NCI-H226 (cell line): ENCODE measurements at regions not wholly inside any gene's neighbourhood (a gene's known extent, or its start where the extent isn't known, plus 50 kb on each side); places are given as distances from the start of the nearest gene placed in this dataset.
"Not testable (repeated sequence)": the region's sequence is repeated elsewhere in the genome, so short reads cannot be mapped to it uniquely, and the experiment has no call there.

Experiments
- DNase-seq: peaks from one replicate; pipeline ENCODE4 v3.0.0-alpha.2; 2015

DNA sequence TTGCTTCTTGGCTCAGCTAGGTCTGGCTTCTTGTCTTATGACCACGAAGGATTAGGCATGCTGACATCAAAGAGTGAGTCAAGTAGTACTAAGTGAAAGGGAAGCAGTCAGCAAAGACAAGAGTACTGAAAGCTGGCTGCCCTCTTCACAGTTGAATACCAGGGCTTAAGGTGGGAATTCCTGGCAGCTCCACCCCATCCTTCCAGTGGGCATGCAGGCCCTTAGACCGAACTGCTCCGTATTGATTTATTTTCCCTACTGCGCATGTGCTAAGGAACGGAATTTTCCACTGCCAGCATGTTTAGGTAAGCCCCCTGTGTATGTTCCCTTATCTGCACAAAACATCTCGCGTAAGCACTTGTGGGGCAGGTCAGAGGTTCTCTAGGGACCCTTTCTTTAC, 2320.1 kb downstream of the ARAP2 start:
- peak; percentile 72 for DNase-seq

DNA sequence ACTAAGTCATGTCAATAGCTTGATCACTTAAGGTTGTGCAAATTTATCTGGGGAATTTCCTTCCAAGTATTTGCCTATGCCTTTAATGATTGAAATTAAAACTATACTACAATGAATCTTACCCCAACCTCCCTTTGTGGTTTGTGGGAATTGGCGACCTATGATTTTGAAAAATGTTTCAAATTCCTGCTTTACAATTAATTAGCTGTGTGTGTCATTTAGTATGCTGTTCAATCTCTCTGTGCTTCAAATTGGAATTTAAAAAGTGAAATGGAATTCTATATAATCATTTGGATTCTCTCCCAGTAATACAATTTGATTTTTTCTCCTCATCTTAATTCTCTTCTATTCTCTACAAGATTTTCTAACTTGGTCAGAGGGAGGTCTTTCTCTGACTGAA, 2319.5 kb downstream of the ARAP2 start:
- DNase-seq = no peak

- peak; percentile 62 for DNase-seq
Measured at GRCh38 chr4:33930497-33930896, 2313.8 kb downstream of the ARAP2 start.

DNA sequence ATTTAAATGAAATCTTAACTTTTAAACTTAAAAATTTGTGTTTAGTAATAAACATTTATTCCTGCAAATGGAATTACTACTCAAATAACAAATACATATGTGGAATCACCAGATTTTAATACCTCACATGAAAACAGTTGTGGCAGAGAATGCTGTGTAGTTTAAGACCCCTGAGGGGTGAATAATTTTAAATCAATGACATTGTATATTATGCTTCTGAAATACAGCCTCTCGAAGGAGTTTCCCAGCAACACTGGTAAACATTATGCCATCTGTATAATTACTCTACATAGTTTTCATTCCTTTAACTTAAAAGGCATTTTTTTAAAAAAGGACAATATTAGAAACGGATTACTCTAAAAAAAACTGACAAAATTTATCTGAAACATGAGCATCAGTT, 2313.3 kb downstream of the ARAP2 start:
- DNase-seq = no peak

GRCh38 chr4:33940281-33940680, 2304.0 kb downstream of the ARAP2 start:
- DNase-seq = peak; percentile 37

GRCh38 chr4:33941854-33942253, 2302.5 kb downstream of the ARAP2 start:
- DNase-seq = no peak

DNA sequence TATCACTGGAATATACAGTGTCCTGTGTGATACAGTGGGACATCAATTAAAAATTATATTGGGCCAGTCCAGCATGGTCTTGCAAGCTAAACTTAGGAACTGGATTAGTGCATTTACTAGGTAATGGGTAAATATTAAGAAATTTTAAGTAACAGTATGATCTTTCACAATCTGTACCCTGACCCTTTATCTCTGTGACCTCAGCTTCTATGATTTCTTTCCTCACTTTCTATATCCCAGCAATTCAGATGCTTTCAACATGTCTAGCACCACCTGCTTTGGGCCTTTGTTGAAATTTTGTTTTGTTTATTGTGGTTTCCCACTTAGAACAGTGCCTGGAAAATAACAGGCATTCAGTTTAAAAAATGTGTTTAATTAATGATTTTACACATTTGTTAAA, 2295.4 kb downstream of the ARAP2 start:
- no peak for DNase-seq

DNA sequence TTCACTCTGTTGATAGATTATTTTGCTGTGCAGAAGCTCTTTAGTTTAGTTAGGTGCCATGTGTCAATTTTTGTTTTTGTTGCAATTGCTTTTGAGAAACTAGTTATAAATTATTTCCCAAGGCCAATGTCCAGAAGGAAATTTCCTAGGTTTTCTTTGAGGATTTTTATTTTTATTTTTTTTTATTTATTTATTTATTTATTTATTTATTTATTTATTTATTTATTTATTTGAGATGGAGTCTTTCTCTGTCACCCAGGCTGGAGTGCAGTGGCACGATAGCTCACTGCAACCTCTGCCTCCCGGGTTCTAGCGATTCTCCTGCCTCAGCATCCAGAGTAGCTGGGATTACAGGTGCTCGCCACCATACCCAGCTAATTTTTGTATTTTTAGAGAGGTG, 2290.5 kb downstream of the ARAP2 start:
- not testable (repeated sequence) for DNase-seq

DNA sequence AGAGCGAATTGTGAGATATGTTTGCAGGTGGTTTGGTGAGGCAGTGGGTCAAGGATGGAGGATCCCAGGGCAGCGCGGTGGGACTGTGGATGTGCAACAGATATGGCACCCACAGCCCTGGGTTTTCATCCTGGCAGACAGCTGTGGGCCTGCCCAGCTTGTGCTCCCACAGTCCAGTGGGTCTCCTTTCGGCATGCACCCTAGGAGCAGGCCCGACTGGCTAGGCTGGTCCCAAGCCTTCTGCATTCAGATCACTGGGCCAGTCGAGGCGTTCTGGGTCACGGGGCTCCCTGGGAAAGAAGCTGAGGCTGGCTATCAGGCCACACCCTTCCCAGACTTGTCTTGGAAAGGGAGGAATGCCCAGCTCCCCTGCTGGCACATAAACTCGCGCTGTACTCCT, 2289.6 kb downstream of the ARAP2 start:
- DNase-seq = no peak

DNA sequence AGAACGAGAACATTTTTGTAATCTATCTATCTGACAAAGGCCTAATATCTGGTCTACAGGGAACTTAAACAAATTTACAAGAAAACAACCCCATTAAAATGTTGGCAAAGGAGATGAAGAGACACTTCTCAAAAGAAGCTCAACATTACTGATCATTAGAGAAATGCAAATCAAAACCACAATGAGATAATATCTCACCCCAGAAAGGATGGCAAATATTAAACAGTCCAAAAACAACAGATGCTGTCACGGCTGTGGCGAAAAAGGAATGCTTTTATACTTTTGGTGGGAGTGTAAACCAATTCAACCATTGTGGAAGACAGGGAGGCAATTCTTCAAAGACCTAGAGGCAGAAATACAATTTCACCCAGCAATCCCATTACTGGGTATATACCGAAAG, 2284.8 kb downstream of the ARAP2 start:
- no peak for DNase-seq

DNA sequence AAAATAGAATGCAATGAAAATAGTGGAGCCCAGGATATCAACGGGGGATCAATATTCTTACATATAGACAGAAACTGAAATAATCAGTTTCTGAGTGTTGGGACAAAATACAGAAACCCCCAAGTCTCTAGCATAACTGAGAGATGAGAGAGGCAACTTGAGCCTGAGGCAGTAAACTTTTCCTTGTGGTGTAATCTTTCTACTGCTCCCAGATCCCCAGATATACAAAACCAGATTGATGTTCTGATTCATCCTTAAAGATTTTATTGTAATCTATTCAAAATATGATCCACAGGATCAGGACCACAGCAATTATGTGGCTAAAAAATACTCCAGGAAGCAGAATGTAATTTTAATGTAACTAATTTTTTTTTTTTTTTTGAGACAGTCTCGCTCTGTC, 2282.6 kb downstream of the ARAP2 start:
- DNase-seq = peak; percentile 53

DNA sequence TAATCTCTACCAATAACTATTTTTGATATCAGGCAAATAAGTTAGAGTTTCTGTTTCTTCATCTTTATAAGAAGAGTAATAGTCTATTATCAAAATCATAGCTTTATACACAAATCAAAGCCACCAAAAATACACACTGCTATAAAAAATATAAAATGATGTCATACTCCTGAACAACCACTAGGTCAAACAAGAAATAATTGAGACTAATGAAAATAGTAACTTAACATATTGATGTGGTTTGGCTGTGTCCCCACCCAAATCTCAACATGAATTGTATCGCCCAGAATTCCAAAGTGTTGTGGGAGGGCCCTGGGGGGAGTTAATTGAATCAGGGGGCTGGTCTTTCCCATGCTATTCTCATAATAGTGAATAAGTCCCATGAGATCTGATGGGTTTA, 2277.5 kb downstream of the ARAP2 start:
- no peak for DNase-seq

GRCh38 chr4:33974270-33974669, 2270.0 kb downstream of the ARAP2 start:
- no peak for DNase-seq

DNA sequence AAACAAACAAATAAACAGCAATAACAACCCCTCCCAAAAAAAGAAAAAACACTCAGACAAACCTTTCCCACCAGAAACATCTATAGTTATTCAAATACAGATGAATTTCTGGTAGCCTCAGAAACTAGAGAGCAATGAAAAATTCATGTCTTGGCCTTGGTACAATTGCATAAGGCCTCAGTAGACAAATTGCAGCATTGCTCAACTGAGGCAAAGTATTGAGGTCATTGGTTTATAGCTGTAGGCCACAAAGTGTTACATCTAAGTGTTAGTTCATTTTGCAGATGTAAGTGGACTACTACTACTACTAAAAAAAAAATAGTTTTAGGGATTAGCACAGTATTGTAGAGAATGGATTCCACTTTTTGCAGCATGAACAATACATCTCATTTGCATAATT, 2268.3 kb downstream of the ARAP2 start:
- DNase-seq = no peak

DNA sequence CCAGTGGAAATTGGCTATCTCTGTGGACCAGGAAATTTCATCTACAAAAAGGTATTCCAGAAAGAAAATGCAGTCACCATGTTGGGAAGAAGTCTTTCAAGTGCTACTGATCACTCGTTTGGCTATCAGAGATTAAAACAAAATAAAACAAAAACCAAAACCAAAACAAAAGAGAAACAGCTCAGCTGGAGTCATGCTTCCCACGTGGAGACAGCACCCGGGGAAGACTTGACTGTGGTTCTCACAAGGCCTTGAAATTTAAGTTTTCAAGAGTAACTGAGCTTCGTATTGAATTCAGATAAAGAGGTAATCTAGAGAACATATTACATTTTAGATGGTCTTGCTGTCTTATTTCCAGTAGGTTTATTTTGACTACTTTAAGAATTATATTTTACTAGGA, 2264.5 kb downstream of the ARAP2 start:
- not testable (repeated sequence) for DNase-seq

DNA sequence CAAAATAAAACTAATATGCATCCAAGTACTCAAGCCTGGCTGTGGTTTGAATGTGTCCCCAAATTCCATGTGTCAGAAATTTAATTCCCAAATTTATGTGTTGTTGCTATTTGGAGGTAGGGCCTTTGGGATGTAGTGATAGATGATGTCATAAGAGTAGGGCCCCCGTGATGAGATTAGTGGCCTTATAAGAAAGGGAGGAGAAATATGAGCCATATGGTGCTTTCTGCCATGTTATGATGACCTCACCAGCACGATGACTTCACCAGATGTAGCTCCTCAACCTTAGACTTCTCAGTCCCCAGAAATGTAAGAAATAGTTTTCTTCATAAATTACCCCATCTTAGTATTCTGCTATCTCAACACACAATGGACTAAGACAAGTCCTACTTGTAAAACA, 2264.0 kb downstream of the ARAP2 start:
- DNase-seq = no peak

DNA sequence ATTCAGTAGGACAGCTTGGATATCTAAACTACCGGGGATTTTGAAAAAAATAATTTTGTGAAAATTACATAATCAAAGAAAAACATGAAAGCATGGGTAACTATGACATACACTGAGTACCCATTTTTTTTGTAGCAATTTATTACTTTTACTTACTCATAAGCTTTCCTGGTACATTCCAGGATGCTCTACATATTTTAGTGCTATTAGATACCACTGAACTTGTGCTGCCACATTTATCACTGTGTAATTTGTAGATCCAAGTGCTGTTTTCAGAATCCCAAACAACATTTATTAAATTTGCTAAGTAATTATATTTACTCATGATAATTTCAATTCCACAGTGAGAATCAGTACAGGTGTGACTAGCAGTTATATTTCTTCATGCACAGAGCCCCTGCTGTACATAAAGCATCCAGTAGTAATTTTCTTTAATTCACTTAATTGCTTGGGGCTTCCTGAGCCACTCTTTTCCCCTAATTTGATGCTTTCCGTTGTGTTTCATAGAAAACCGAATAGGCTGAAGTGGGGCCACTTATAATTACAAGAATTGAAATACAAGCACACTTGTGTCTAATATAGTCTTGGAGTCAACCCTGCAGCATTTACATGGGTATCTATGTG, 2254.4 kb downstream of the ARAP2 start:
- no peak for DNase-seq

DNA sequence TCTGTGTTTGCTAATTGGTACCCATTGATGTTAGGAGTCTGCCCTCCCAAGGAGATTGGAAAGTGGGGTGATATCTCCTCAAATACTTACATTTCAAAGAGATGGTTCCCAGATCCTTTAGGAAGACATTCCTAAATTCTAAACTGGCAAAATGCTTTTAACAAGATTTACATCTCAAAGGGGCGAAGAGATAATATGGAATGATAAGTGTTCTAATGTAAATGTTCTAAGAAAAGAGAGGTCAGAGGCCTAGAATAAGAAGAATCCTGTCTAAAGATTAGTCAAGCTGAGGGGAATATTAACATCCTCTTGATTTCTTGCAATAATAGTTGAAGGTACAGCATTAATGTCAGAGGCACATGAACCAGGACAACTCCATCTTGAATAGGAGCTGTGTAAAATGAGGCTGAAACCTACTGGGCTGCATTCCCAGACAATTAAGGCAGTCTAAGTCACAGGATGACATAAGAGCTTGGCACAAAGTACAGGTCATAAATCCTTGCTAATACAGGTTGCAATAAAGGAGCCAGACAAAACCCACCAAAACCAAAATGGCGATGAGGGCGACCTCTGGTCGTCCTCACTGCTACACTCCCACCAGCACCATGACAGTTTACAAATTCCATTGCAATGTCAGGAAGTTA, 2248.1 kb downstream of the ARAP2 start:
- no peak for DNase-seq

DNA sequence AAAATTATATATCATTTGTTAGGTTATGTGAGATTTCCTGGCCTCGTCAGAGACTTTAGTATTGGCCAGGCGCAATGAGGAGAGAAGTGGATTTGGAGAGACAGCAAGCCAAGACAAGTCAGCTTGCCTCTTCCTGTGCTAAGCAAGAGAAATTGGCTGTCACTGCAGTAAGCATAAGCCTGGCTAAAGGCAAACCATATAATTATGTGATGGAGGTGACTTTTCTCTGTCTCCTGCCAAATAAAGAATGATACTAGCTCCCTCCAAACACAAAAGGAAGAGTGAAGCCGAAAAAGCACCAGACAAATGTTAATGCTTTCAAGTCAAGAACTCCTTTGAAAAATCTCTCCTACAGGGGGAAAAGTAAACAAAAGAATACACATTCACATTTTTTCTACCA, 2246.0 kb downstream of the ARAP2 start:
- DNase-seq = no peak

GRCh38 chr4:34000356-34000755, 2244.0 kb downstream of the ARAP2 start:
- no peak for DNase-seq

- not testable (repeated sequence) for DNase-seq
Measured at GRCh38 chr4:34006540-34006939, 2237.8 kb downstream of the ARAP2 start.

DNA sequence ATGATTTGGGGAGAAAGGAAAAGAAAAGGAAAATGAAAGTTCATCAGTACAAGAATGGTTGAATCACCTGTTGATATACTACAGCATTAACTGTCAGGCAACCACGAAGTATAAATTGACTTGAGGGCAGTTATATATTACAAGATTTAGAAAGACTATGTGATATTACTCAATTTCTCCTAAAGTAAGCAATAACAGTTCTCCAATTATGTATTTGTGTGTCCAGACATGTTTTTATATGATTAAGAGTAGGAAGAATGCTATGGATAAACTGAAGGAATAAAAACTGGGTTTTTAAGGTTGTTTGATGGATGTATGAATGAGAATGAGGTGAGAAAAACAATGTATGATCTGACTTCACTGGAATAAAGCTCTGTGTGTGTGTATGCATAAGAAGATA, 2234.4 kb downstream of the ARAP2 start:
- DNase-seq = no peak

DNA sequence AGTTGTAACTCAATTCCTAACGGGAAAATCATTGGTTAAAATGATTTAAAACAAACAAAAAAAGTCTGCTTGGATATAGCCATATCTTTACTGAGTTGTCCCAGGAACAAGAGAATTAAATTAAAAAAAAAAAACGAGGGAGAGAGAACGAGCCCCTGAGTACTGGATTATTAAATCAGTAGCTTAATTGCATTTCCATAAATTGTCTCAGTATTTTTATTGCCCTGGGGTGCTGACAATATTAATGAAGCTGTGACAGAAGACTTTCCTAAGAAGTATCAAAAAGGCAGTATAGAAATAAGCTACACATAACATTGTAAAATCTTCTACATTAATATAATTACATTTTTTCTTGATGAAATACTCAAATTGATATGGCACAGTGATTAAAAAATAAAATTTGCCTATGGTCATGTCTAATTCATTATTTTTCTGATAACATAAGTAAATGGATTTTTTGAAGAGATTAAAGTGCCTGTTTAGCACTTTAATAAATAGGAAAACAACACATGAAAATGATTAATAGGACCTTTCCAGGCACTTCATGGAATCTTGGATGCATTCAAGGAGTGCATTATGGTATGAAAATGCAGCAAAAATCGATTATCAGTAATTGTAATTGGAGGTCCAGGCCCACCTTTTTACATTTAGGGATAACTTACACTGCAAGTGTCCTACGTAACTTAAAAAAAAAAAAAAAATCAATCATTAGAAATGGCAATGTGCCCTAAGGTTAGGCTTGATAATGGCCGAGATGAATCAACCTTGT, 2233.4 kb downstream of the ARAP2 start:
- no peak for DNase-seq

- DNase-seq = no peak
Measured at GRCh38 chr4:34035225-34035624, 2209.1 kb downstream of the ARAP2 start.
